ENCODE measurements at regions not wholly inside any gene's neighbourhood (a gene's known extent, or its start where the extent isn't known, plus 50 kb on each side); places are given as distances from the start of the nearest gene placed in this dataset.

GRCh38 chr5:118646917-118647316 lies 341.4 kb downstream of the DTWD2 start:
- TF ChIP-seq POLR2A (IDR thresholded peaks at IDR 0.05; ENCODE audit: low read length) = no peak
- TF ChIP-seq REST (IDR thresholded peaks at IDR 0.05) = no peak
- TF ChIP-seq ELK1 (IDR thresholded peaks at IDR 0.05; ENCODE audit: low read depth, low read length) = no peak
- TF ChIP-seq, protein P1, sequence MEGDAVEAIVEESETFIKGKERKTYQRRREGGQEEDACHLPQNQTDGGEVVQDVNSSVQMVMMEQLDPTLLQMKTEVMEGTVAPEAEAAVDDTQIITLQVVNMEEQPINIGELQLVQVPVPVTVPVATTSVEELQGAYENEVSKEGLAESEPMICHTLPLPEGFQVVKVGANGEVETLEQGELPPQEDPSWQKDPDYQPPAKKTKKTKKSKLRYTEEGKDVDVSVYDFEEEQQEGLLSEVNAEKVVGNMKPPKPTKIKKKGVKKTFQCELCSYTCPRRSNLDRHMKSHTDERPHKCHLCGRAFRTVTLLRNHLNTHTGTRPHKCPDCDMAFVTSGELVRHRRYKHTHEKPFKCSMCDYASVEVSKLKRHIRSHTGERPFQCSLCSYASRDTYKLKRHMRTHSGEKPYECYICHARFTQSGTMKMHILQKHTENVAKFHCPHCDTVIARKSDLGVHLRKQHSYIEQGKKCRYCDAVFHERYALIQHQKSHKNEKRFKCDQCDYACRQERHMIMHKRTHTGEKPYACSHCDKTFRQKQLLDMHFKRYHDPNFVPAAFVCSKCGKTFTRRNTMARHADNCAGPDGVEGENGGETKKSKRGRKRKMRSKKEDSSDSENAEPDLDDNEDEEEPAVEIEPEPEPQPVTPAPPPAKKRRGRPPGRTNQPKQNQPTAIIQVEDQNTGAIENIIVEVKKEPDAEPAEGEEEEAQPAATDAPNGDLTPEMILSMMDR (IDR thresholded peaks at IDR 0.05) = no peak
- TF ChIP-seq, protein P2, sequence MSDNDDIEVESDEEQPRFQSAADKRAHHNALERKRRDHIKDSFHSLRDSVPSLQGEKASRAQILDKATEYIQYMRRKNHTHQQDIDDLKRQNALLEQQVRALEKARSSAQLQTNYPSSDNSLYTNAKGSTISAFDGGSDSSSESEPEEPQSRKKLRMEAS (IDR thresholded peaks at IDR 0.05) = no peak
- no peak for TF ChIP-seq BHLHE40 (IDR thresholded peaks at IDR 0.05; ENCODE audit: low read depth, low read length)
- no peak for TF ChIP-seq MYC (IDR thresholded peaks at IDR 0.05; ENCODE audit: borderline replicate concordance, low read length)
- TF ChIP-seq ZSCAN20 (CRISPR knock-in tag; IDR thresholded peaks at IDR 0.05) = no peak
- TF ChIP-seq EP300 (IDR thresholded peaks at IDR 0.05) = no peak
- no peak for TF ChIP-seq HDAC2 (IDR thresholded peaks at IDR 0.05)
